HEK293 (cell line): ENCODE measurements at regions not wholly inside any gene's neighbourhood (a gene's known extent, or its start where the extent isn't known, plus 50 kb on each side); places are given as distances from the start of the nearest gene placed in this dataset.

ENCODE experiments used
- ZNF146 ChIP-seq: fragments of 450-650 bp; formaldehyde crosslinking; IDR thresholded peaks from 2 replicates; pipeline ENCODE4 v1.5.1; 2016; ENCODE audit warnings: missing biosample characterization, missing genetic modification characterization
- ZNF175 ChIP-seq: fragments of 450-650 bp; formaldehyde crosslinking; IDR thresholded peaks from 2 replicates; pipeline ENCODE4 v1.5.1; 2016; ENCODE audit warnings: missing biosample characterization, missing genetic modification characterization
- ZNF501 ChIP-seq: fragments of 450-650 bp; formaldehyde crosslinking; IDR thresholded peaks from 2 replicates; pipeline ENCODE4 v1.5.1; 2016; ENCODE audit warnings: missing biosample characterization, missing genetic modification characterization
- ZNF660 ChIP-seq: fragments of 450-650 bp; IDR thresholded peaks from 2 replicates; pipeline ENCODE4 v1.5.1; 2018; ENCODE audit warnings: missing biosample characterization, mild to moderate bottlenecking, missing genetic modification characterization
- TF ChIP-seq, protein P1 (sequence below): fragments of 450-650 bp; formaldehyde crosslinking; IDR thresholded peaks from 2 replicates; pipeline ENCODE4 v1.5.1; 2016; ENCODE audit warnings: missing biosample characterization, missing genetic modification characterization
- TF ChIP-seq, protein P2 (sequence below): fragments of 450-650 bp; formaldehyde crosslinking; optimal IDR thresholded peaks from 2 replicates; pipeline ENCODE3; 2016; ENCODE audit warnings: missing biosample characterization, mild to moderate bottlenecking, missing genetic modification characterization
- TF ChIP-seq, protein P3 (sequence below): sonication (generic); formaldehyde crosslinking; IDR thresholded peaks from 2 replicates; pipeline ENCODE4 v1.8.1; 2022; ENCODE audit warnings: mild to moderate bottlenecking, moderate library complexity, missing genetic modification reagents

DNA sequence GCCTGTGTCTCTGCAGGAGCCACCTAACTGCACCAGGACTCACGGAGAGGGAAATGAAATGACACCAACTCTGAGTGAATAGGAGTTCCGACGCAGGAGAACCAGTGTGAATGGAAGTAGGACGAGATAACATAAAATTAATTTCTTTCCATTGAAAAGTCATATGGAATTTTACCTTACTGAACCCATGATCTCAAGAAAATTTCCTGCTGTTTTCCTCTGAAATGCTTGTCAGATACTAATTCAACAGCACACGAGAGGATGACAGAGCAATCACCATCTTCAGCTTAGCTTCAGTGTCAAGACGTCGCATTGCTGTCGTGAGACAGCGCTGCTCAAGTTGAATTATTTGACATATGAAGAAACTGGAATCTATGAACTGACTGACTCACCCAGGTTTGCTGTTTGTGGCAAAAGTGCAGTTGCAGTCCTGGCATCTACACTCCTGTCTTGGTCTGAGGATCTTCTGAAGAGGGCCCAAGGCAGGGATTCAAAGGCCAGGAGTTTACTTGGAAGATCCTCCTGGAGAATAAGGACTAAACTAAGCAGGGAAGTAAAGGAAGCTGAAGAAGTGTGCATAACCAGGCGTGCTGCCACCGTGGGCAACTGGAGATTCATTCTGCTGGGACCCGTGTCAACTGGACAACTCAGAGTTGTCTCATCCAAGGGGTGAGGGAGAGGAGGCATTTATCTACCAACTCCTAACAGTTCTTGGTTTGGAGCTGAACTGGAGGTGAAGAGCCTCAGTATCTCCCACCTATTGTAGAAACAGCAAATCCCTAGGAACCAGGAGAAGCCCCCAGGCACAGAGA lies 214.4 kb upstream of the IRS2 start:
- TF ChIP-seq ZNF501 (tag by site-specific recombination), result no peak
- TF ChIP-seq ZNF660 (tag by site-specific recombination), result no peak
- TF ChIP-seq, protein P1, sequence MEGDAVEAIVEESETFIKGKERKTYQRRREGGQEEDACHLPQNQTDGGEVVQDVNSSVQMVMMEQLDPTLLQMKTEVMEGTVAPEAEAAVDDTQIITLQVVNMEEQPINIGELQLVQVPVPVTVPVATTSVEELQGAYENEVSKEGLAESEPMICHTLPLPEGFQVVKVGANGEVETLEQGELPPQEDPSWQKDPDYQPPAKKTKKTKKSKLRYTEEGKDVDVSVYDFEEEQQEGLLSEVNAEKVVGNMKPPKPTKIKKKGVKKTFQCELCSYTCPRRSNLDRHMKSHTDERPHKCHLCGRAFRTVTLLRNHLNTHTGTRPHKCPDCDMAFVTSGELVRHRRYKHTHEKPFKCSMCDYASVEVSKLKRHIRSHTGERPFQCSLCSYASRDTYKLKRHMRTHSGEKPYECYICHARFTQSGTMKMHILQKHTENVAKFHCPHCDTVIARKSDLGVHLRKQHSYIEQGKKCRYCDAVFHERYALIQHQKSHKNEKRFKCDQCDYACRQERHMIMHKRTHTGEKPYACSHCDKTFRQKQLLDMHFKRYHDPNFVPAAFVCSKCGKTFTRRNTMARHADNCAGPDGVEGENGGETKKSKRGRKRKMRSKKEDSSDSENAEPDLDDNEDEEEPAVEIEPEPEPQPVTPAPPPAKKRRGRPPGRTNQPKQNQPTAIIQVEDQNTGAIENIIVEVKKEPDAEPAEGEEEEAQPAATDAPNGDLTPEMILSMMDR, result no peak
- TF ChIP-seq, protein P2, sequence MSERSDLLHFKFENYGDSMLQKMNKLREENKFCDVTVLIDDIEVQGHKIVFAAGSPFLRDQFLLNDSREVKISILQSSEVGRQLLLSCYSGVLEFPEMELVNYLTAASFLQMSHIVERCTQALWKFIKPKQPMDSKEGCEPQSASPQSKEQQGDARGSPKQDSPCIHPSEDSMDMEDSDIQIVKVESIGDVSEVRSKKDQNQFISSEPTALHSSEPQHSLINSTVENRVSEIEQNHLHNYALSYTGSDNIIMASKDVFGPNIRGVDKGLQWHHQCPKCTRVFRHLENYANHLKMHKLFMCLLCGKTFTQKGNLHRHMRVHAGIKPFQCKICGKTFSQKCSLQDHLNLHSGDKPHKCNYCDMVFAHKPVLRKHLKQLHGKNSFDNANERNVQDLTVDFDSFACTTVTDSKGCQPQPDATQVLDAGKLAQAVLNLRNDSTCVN, result no peak
- TF ChIP-seq, protein P3, sequence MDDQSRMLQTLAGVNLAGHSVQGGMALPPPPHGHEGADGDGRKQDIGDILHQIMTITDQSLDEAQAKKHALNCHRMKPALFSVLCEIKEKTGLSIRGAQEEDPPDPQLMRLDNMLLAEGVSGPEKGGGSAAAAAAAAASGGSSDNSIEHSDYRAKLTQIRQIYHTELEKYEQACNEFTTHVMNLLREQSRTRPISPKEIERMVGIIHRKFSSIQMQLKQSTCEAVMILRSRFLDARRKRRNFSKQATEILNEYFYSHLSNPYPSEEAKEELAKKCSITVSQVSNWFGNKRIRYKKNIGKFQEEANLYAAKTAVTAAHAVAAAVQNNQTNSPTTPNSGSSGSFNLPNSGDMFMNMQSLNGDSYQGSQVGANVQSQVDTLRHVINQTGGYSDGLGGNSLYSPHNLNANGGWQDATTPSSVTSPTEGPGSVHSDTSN, result no peak
- TF ChIP-seq ZNF175 (tag by site-specific recombination), result no peak
- TF ChIP-seq ZNF146, result no peak
